PFSK-1 (cell line): ENCODE measurements at regions not wholly inside any gene's neighbourhood (a gene's known extent, or its start where the extent isn't known, plus 50 kb on each side); places are given as distances from the start of the nearest gene placed in this dataset.

Source experiments
- FOXP2 ChIP-seq: optimal IDR thresholded peaks from 2 replicates; pipeline ENCODE3; 2011; ENCODE audit warnings: borderline replicate concordance, control low read depth, inconsistent platforms; ENCODE audit not compliant: insufficient read depth; ENCODE audit errors: extremely low read length, extremely low read depth
- POLR2AphosphoS5 ChIP-seq: IDR thresholded peaks from 2 replicates; pipeline ENCODE4 v1.6.1; 2012; ENCODE audit warnings: low read depth, mild to moderate bottlenecking, control low read depth, low read length, moderate library complexity
- REST ChIP-seq, 2 experiments: IDR thresholded peaks; 2 replicates each; pipeline versions ENCODE4 v1.6.1 to v1.8.0; 2011 to 2012; ENCODE audit warnings: low read depth in 2 of 2, low read length in 2 of 2, control low read depth in 1 of 2, inconsistent platforms in 1 of 2, mild to moderate bottlenecking in 1 of 2, moderate library complexity in 1 of 2; ENCODE audit not compliant: insufficient read depth in 1 of 2
- SIN3A ChIP-seq: IDR thresholded peaks from 2 replicates; pipeline ENCODE4 v1.6.1; 2012; ENCODE audit warnings: mild to moderate bottlenecking, low read length, moderate library complexity, borderline replicate concordance; ENCODE audit not compliant: insufficient read depth
- TAF1 ChIP-seq: IDR thresholded peaks from 2 replicates; pipeline ENCODE4 v1.6.1; 2012; ENCODE audit warnings: low read length, control low read depth, borderline replicate concordance; ENCODE audit not compliant: insufficient read depth

DNA sequence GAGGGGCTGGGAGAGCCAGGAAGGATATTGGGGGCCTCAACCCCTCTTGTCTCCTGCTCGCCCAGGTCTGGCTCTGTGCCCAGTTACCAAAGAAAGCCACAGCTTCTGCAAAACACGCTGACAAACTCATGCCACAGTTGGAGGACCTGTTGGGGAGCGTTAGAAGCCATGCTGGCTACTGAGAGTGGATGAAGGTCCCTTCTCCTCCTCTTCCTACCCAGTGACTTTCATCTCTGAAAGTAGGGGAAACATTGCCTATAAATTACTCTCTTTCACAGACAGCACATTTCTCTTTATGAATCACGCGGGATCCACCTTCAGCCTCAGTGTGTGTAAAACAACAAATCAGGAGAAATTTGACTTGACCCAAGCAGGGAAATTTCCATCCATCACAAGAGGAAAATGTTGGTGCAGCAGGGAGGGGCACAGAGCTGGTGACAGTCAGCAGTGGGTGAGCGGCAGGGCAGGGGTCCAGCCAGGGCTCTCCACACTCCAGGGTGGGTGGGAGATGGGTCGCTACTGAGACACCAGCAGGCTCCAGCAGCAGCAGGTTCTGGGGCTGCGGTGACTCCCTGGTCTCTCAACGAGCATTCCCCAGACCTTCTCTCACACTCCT lies 181.9 kb downstream of the FGF18 start:
- TF ChIP-seq FOXP2 (no peak), POLR2AphosphoS5 (no peak), SIN3A (no peak), TAF1 (no peak), REST (IDR thresholded peaks at IDR 0.05; ENCODE audit: insufficient read depth in 1 of 2, low read depth in 2 of 2, low read length in 2 of 2) (no peak)

DNA sequence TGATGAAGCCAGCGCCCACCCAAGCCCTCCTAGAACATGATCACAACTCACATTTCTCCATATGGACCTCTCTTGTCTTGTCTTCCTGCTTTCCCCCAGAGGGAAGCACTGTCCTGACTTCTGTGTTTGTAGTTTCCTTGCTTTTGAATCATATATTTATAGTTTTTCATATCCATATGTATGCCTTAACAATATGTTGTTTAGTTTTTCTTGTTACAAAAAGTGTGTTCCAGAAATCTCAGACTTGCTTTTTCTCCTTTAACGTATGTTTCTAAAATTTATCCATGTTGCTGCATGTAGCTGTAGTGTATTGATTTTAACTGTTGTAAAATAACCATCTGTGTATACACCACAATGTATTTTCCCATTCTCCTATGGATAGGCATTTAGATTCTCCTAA lies 182.0 kb upstream of the SMIM23 start:
- TF ChIP-seq TAF1 (no peak), FOXP2 (no peak), POLR2AphosphoS5 (no peak), REST (IDR thresholded peaks at IDR 0.05; ENCODE audit: insufficient read depth in 1 of 2, low read depth in 2 of 2, low read length in 2 of 2) (no peak), SIN3A (no peak)

DNA sequence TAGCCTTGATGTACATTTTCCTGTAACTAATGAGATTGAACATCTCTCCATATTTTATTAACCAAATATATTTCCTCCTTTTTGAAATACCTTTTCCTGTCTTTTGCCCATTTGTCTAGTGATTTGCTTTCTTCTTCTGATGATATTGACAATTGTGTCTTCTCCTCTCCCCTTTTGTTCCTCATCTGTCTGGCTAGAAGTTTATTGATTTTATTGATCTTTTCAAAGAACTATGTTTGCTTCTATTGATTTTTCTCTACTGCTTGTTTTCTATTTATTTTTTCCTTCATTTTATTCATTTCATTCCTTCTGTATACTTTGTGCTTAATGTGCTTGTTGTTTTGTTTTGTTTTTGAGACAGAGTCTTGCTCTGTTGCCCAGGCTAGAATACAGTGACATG lies 181.4 kb upstream of the SMIM23 start:
- no peak for TF ChIP-seq FOXP2

DNA sequence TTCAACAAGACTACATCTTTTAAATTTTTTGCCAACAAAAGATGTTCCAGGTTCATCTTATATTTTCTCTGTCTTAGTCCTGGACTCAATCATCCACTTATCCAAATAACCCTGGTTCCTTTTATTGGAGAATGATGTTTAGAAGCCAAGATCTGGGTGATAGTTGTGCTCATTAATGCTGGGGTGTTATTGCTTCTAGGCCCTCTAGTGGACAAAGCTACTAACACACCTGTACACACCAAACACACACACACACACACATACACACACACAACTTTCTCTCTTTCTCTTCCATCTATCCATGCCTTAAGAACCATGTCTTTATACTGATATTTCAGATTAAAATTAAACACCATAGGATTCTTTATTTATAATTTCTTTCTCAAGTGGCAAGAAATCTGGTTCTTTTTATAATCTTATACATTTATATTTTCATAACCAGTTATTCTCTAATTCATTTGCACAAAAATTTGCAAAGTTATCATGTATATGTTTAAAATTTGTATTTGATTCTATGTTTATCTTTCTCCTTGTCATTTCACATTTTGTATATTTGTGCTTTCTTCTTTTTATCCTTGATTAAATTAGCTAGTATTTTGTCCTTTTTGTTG lies 179.1 kb upstream of the SMIM23 start:
- TF ChIP-seq TAF1 (no peak), FOXP2 (no peak), SIN3A (no peak), POLR2AphosphoS5 (no peak), REST (IDR thresholded peaks at IDR 0.05; ENCODE audit: insufficient read depth in 1 of 2, low read depth in 2 of 2, low read length in 2 of 2) (no peak)

DNA sequence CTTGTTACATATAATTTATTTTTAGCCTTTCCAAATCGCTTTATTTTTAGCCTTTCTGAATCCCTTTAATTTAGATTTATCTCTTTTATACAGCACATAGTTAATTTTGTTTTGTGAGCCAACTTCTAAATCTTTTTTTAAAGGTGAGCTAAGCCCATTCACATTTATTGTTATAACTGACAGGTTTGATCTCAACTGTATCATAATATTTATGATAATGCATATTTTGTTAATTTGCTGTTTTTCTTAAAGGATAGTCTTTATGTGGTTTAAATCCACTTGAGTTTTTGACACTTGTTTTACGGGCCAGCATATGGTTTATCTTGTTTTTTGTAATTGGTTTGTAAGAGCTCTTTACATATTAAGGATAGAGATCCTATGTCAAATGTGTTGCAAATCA lies 177.8 kb upstream of the SMIM23 start:
- TF ChIP-seq REST (IDR thresholded peaks at IDR 0.05; ENCODE audit: insufficient read depth in 1 of 2, low read depth in 2 of 2, low read length in 2 of 2) (no peak), TAF1 (no peak), FOXP2 (no peak), POLR2AphosphoS5 (no peak), SIN3A (no peak)
